Erythroblast (primary cell): ENCODE measurements at regions not wholly inside any gene's neighbourhood (a gene's known extent, or its start where the extent isn't known, plus 50 kb on each side); places are given as distances from the start of the nearest gene placed in this dataset.

Experiments
- GATA1 ChIP-seq: IDR thresholded peaks from 2 replicates; pipeline ENCODE4 v1.6.1; 2011; ENCODE audit warnings: low read depth, mild to moderate bottlenecking, control low read depth, low read length, moderate library complexity
- POLR2A ChIP-seq: IDR thresholded peaks from 2 replicates; pipeline ENCODE4 v1.6.1; 2011; ENCODE audit warnings: mild to moderate bottlenecking, low read length

DNA sequence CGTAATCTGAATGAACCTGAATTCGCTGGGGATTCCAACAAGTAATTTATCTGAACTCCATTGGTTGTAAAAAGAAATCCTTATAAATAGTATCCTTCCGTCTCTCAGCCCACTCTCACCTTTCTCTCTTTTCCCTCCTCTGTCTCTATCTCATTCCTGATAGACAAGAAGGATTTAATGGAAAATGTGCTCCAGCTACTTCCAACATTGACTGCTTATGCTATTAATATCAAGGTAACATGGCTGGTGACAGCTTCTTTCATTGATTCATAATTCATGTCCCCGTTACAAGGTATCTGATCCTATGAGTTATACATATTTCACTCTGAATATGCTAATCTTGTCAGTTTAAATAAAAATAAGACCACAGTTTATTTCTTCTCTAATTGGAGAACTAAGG, 326.8 kb downstream of the RASEF start:
- TF ChIP-seq POLR2A, result no peak
- TF ChIP-seq GATA1, result no peak
